Keratinocyte (primary cell): ENCODE measurements at regions not wholly inside any gene's neighbourhood (a gene's known extent, or its start where the extent isn't known, plus 50 kb on each side); places are given as distances from the start of the nearest gene placed in this dataset.

Experiments
- DNase-seq: peaks from one replicate; pipeline ENCODE4 v3.0.0-alpha.2; 2011; ENCODE audit warnings: low read depth, missing footprints, low spot score
- FAIRE-seq: peaks from 2 replicates; lab custom pipeline; 2011; peaks lifted over from hg19 to GRCh38; lab: Jason Lieb, UNC
- H2AFZ ChIP-seq: 2 replicates; pipeline ENCODE4 v1.6.0; 2012; ENCODE audit warnings: low read length, control low read depth, inconsistent platforms; ENCODE audit not compliant: control insufficient read depth
- H3K27ac ChIP-seq: 2 replicates; pipeline ENCODE4 v1.5.1; 2011; ENCODE audit warnings: low read length; ENCODE audit not compliant: control insufficient read depth, insufficient read depth
- H3K27me3 ChIP-seq: 3 replicates; pipeline ENCODE4 v1.6.0; 2011; ENCODE audit warnings: low read length; ENCODE audit not compliant: control insufficient read depth, insufficient read depth; ENCODE audit errors: extremely low read depth
- H3K36me3 ChIP-seq, 2 experiments: 2 replicates in 1 of 2; 3 replicates in 1 of 2; pipeline ENCODE4 v1.5.1; 2011; ENCODE audit warnings: low read length in 2 of 2, mild to moderate bottlenecking in 1 of 2; ENCODE audit not compliant: control insufficient read depth in 2 of 2, insufficient read depth in 2 of 2; ENCODE audit errors: extremely low read depth in 1 of 2
- H3K4me1 ChIP-seq: 3 replicates; pipeline ENCODE4 v1.5.1; 2011; ENCODE audit warnings: low read length; ENCODE audit not compliant: control insufficient read depth, insufficient read depth; ENCODE audit errors: extremely low read depth
- H3K4me2 ChIP-seq: 3 replicates; pipeline ENCODE4 v1.6.0; 2011; ENCODE audit warnings: low read depth, low read length; ENCODE audit not compliant: control insufficient read depth, insufficient read depth; ENCODE audit errors: extremely low read depth
- H3K4me3 ChIP-seq, 3 experiments: fragments of 200-600 bp in 1 of 3; sonication (generic) in 1 of 3; 2 replicates in 2 of 3; 3 replicates in 1 of 3; pipeline ENCODE4 v1.5.1; 2011 to 2016; ENCODE audit warnings: low read length in 3 of 3, mild to moderate bottlenecking in 3 of 3, control low read depth in 2 of 3, inconsistent platforms in 1 of 3, low read depth in 1 of 3, mixed read lengths in 1 of 3, mixed run types in 1 of 3, moderate library complexity in 1 of 3; ENCODE audit not compliant: control insufficient read depth in 2 of 3, insufficient read depth in 2 of 3; ENCODE audit errors: extremely low read depth in 1 of 3
- H3K79me2 ChIP-seq: 2 replicates; pipeline ENCODE4 v1.6.0; 2012; ENCODE audit warnings: low read length; ENCODE audit not compliant: control insufficient read depth, insufficient read depth
- H3K9ac ChIP-seq: 3 replicates; pipeline ENCODE4 v1.6.0; 2011; ENCODE audit warnings: low read length; ENCODE audit not compliant: control insufficient read depth, insufficient read depth; ENCODE audit errors: extremely low read depth
- H3K9me1 ChIP-seq: 3 replicates; pipeline ENCODE4 v1.6.0; 2011; ENCODE audit warnings: low read length; ENCODE audit not compliant: control insufficient read depth, insufficient read depth; ENCODE audit errors: extremely low read depth
- H3K9me3 ChIP-seq: 2 replicates; pipeline ENCODE4 v1.5.1; 2012; ENCODE audit warnings: low read depth, low read length; ENCODE audit not compliant: control insufficient read depth
- H4K20me1 ChIP-seq: 3 replicates; pipeline ENCODE4 v1.6.0; 2011; ENCODE audit warnings: low read length; ENCODE audit not compliant: control insufficient read depth, insufficient read depth; ENCODE audit errors: extremely low read depth
- EZH2 ChIP-seq: IDR thresholded peaks from one replicate; pipeline ENCODE4 v1.6.1; 2012; ENCODE audit warnings: inconsistent platforms, mild to moderate bottlenecking, low read length, moderate library complexity
- dilution Hi-C: fragments of 300-500 bp; cut with MboI; formaldehyde crosslinking; loops from one replicate; pipeline ENCODE4 v1.7.0; 2020; ENCODE audit warnings: low sequenced_read_pairs; ENCODE audit not compliant: extremely low pct_ligation_motif_present
- TF ChIP-seq, protein P1 (sequence below), 3 experiments: IDR thresholded peaks in 1 of 3; conservative IDR thresholded peaks in 1 of 3; optimal IDR thresholded peaks in 1 of 3; 2 replicates in 2 of 3; 3 replicates in 1 of 3; pipeline versions ENCODE3 to v1.5.1; 2011; ENCODE audit warnings: low read length in 3 of 3, mild to moderate bottlenecking in 3 of 3, moderate library complexity in 2 of 3, control low read depth in 1 of 3, inconsistent platforms in 1 of 3; ENCODE audit not compliant: insufficient read depth in 2 of 3; ENCODE audit errors: extremely low read depth in 1 of 3

DNA sequence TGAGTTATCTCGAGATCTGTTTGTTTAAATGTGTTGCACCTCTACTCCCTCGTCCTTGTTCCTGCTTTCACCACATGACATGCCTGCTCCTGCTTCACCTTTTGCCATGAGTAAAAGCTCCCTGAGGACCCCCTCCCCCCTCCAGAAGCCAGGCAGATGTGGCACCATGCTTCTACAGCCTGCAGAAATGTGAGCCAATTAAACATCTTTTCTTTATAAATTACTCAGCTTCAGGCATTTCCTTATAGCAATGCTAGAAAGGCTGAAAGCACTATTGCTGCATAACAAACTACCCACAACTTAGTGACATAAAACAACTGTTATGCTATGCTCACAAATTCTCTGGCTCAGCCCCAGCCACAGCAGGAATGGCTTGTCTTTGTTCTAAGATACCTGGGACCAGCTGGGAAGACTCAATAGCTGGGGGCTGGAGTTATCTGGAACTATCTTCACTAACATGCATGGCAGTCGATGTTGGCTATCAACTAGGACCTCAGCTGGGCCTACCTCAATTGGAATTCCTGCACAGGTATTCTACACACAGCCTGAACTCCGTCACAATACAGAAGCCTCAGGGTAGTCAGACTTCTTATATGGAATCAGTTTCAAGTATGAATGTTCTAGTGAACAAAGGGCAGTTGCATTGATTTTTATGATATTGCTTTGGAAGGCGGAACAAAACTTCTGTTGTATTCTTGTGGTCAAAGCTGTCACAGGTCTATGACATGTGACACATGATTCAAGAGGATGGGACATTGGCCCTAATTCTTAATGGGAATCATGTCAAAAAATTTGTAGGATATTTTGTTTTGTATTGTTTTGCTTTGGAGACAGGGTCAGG lies 186.0 kb upstream of the PIRT start:
- peak; percentile 92 for FAIRE-seq
- no peaks in the 10 kb centered on the region for H3K9me3 ChIP-seq
- no peaks in the 10 kb centered on the region for H3K36me3 ChIP-seq
- no peak overlapping the region for H3K4me3 ChIP-seq
- peak; percentile 33 for DNase-seq
- peak overlapping the region; percentile 31 for H3K27ac ChIP-seq
- no peak overlapping the region for H3K9ac ChIP-seq
- no peaks in the 10 kb centered on the region for H3K27me3 ChIP-seq
- H4K20me1 ChIP-seq = no peaks in the 10 kb centered on the region
- dilution Hi-C loops = no loop called here
- no peaks in the 10 kb centered on the region for H3K9me1 ChIP-seq
- H3K4me2 ChIP-seq = no peak overlapping the region
- no peaks in the 10 kb centered on the region for H3K79me2 ChIP-seq
- TF ChIP-seq, protein P1, sequence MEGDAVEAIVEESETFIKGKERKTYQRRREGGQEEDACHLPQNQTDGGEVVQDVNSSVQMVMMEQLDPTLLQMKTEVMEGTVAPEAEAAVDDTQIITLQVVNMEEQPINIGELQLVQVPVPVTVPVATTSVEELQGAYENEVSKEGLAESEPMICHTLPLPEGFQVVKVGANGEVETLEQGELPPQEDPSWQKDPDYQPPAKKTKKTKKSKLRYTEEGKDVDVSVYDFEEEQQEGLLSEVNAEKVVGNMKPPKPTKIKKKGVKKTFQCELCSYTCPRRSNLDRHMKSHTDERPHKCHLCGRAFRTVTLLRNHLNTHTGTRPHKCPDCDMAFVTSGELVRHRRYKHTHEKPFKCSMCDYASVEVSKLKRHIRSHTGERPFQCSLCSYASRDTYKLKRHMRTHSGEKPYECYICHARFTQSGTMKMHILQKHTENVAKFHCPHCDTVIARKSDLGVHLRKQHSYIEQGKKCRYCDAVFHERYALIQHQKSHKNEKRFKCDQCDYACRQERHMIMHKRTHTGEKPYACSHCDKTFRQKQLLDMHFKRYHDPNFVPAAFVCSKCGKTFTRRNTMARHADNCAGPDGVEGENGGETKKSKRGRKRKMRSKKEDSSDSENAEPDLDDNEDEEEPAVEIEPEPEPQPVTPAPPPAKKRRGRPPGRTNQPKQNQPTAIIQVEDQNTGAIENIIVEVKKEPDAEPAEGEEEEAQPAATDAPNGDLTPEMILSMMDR (optimal IDR thresholded peaks at IDR 0.05 in 1 of 3, IDR thresholded peaks at IDR 0.05 in 1 of 3, conservative IDR thresholded peaks at IDR 0.05 in 1 of 3; ENCODE audit: extremely low read depth in 1 of 3, insufficient read depth in 2 of 3, low read length in 3 of 3) = no peak
- no peak for TF ChIP-seq EZH2
- peak overlapping the region; percentile 48 for H2AFZ ChIP-seq
- H3K4me1 ChIP-seq = peaks cover 25% of the 10 kb centered on the region

DNA sequence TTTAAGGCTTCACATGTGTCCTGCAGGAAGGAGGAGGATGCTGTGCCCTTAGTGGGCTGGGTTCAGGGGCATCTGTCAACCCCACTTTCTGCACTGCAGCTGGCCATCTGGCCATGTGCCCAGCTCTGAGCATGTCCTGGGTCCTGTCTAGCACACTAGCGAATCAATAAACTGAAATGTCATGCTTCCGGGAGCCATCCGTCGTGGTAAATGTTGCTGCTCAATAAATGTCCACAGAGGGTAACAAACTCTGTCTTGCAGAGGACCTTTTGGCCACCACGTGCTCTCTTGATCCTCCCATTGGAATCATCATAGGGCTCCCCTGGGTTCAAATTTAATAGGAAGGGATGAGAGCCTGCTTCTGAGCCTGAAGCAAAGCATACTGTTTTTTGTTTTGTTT lies 168.6 kb upstream of the PIRT start:
- H3K9me3 ChIP-seq = no peaks in the 10 kb centered on the region
- no peak overlapping the region for H2AFZ ChIP-seq
- H3K4me1 ChIP-seq = no peaks in the 10 kb centered on the region
- TF ChIP-seq EZH2 = no peak
- TF ChIP-seq, protein P1 (optimal IDR thresholded peaks at IDR 0.05 in 1 of 3, IDR thresholded peaks at IDR 0.05 in 1 of 3, conservative IDR thresholded peaks at IDR 0.05 in 1 of 3; ENCODE audit: extremely low read depth in 1 of 3, insufficient read depth in 2 of 3, low read length in 3 of 3) = no peak
- H3K27me3 ChIP-seq = no peaks in the 10 kb centered on the region
- H3K27ac ChIP-seq = no peak overlapping the region
- DNase-seq (no peak), FAIRE-seq (no peak)
- H3K4me3 ChIP-seq = no peak overlapping the region
- H3K9ac ChIP-seq = no peak overlapping the region
- H4K20me1 ChIP-seq = no peaks in the 10 kb centered on the region
- no peaks in the 10 kb centered on the region for H3K9me1 ChIP-seq
- no peaks in the 10 kb centered on the region for H3K79me2 ChIP-seq
- no peak overlapping the region for H3K4me2 ChIP-seq
- dilution Hi-C loops = no loop called here
- no peaks in the 10 kb centered on the region for H3K36me3 ChIP-seq
